Erythroblast (primary cell): ENCODE measurements at regions not wholly inside any gene's neighbourhood (a gene's known extent, or its start where the extent isn't known, plus 50 kb on each side); places are given as distances from the start of the nearest gene placed in this dataset.

ENCODE experiments used
- GATA1 ChIP-seq: IDR thresholded peaks from 2 replicates; pipeline ENCODE4 v1.6.1; 2011; ENCODE audit warnings: low read depth, mild to moderate bottlenecking, control low read depth, low read length, moderate library complexity
- POLR2A ChIP-seq: IDR thresholded peaks from 2 replicates; pipeline ENCODE4 v1.6.1; 2011; ENCODE audit warnings: mild to moderate bottlenecking, low read length

- no peak for TF ChIP-seq POLR2A
- TF ChIP-seq GATA1, result no peak
Observed at GRCh38 chr4:129623233-129623875, 527.4 kb downstream of the C4orf33 start.
